HepG2 (cell line): ENCODE measurements at regions not wholly inside any gene's neighbourhood (a gene's known extent, or its start where the extent isn't known, plus 50 kb on each side); places are given as distances from the start of the nearest gene placed in this dataset.

Experiments
- ATAC-seq: fragments of 200-7000 bp; cut with Tn5 transposase; 3 replicates; pipeline ENCODE4 v1.9.1; 2020; ENCODE audit warnings: mild to moderate bottlenecking, moderate library complexity
- BruUV-seq: library from RNA; stranded (reverse); fragments of 400-500 nt; replicated peaks from 2 replicates; lab custom pipeline; 2021; lab: Mats Ljungman, UMichigan
- CTCF ChIA-PET: fragments of 300-600 bp; formaldehyde crosslinking; extraction: SDS; loops from one replicate; lab custom pipeline; 2021; ENCODE audit warnings: low total read pairs, inconsistent platforms, low intra/inter-chr PET ratio; lab: Yijun Ruan, JAX
- POLR2A ChIA-PET: fragments of 350-600 bp; sonication (Branson Sonifier 250); formaldehyde crosslinking; loops from one replicate; lab custom pipeline; 2020; ENCODE audit warnings: antibody characterized with exemption, inconsistent platforms; lab: Yijun Ruan, JAX
- DNase-seq: peaks from one replicate; pipeline ENCODE4 v3.0.0-alpha.2; 2015; ENCODE audit warnings: low spot score
- FAIRE-seq: peaks from 3 replicates; lab custom pipeline; 2011; peaks lifted over from hg19 to GRCh38; lab: Jason Lieb, UNC
- H2AFZ ChIP-seq: one replicate; pipeline ENCODE4 v1.6.1; 2011; ENCODE audit warnings: low read length, inconsistent platforms
- H3K27ac ChIP-seq: fragments of 300-600 bp; 3 replicates; pipeline ENCODE4 v1.8.0; 2011; ENCODE audit warnings: mixed run types, mild to moderate bottlenecking, mixed read lengths, low read length, inconsistent platforms; ENCODE audit not compliant: insufficient read depth; ENCODE audit errors: extremely low read length
- H3K27me3 ChIP-seq, 2 experiments: fragments of 200-600 bp in 1 of 2; 2 replicates in 1 of 2; 3 replicates in 1 of 2; pipeline versions ENCODE4 v1.6.0 to v1.8.0; 2011; ENCODE audit warnings: low read length in 2 of 2, mild to moderate bottlenecking in 2 of 2, moderate library complexity in 2 of 2, inconsistent platforms in 1 of 2; ENCODE audit not compliant: insufficient read depth in 2 of 2, control insufficient read depth in 1 of 2
- H3K36me3 ChIP-seq, 2 experiments: fragments of 200-600 bp in 1 of 2; replicated peaks in 1 of 2; 2 replicates in 1 of 2; 3 replicates in 1 of 2; pipeline versions ENCODE4 v1.5.1 to v1.8.0; 2011; ENCODE audit warnings: low read length in 2 of 2, inconsistent platforms in 1 of 2; ENCODE audit not compliant: insufficient read depth in 2 of 2, control insufficient read depth in 1 of 2
- H3K4me1 ChIP-seq: 2 replicates; pipeline ENCODE4 v1.5.1; 2012; ENCODE audit warnings: low read length, inconsistent platforms; ENCODE audit not compliant: insufficient read depth
- H3K4me2 ChIP-seq: 2 replicates; pipeline ENCODE4 v1.6.0; 2011; ENCODE audit warnings: low read depth, low read length, inconsistent platforms
- H3K4me3 ChIP-seq, 3 experiments: fragments of 200-600 bp in 1 of 3; sonication (generic), shearing (Covaris generic) in 1 of 3; replicated peaks in 1 of 3; 2 replicates each; pipeline ENCODE4 v1.5.1; 2011 to 2016; ENCODE audit warnings: low read length in 3 of 3, inconsistent platforms in 2 of 3, low read depth in 2 of 3, mild to moderate bottlenecking in 2 of 3, control low read depth in 1 of 3, mixed read lengths in 1 of 3; ENCODE audit not compliant: insufficient read depth in 1 of 3
- H3K79me2 ChIP-seq: one replicate; pipeline ENCODE4 v1.6.1; 2011; ENCODE audit warnings: low read length, inconsistent platforms; ENCODE audit not compliant: insufficient read depth
- H3K9ac ChIP-seq: 2 replicates; pipeline ENCODE4 v1.6.0; 2011; ENCODE audit warnings: mild to moderate bottlenecking, low read depth, low read length, inconsistent platforms; ENCODE audit not compliant: insufficient read depth
- H3K9me3 ChIP-seq: 2 replicates; pipeline ENCODE4 v1.5.1; 2012; ENCODE audit warnings: mild to moderate bottlenecking, low read length
- H4K20me1 ChIP-seq: 2 replicates; pipeline ENCODE4 v1.6.0; 2011; ENCODE audit warnings: inconsistent platforms, mild to moderate bottlenecking, low read length, moderate library complexity; ENCODE audit not compliant: insufficient read depth
- ARID4A ChIP-seq: sonication (generic); formaldehyde crosslinking; IDR thresholded peaks from 2 replicates; pipeline ENCODE4 v1.5.0; 2020; ENCODE audit warnings: mild to moderate bottlenecking, missing genetic modification reagents, borderline replicate concordance
- CHCHD3 ChIP-seq: sonication (generic); formaldehyde crosslinking; IDR thresholded peaks from 2 replicates; pipeline ENCODE4 v1.8.0; 2022; ENCODE audit warnings: mild to moderate bottlenecking, missing genetic modification reagents, moderate library complexity
- ELF3 ChIP-seq: IDR thresholded peaks from 2 replicates; pipeline ENCODE4 v1.6.1; 2016; ENCODE audit warnings: missing genetic modification reagents, missing compliant biosample characterization
- GTF2F1 ChIP-seq: fragments of 150-350 bp; IDR thresholded peaks from 2 replicates; pipeline ENCODE4 v1.6.1; 2014; ENCODE audit warnings: low read length
- HOXA7 ChIP-seq: sonication (generic); formaldehyde crosslinking; IDR thresholded peaks from 2 replicates; pipeline ENCODE4 v1.8.1; 2022; ENCODE audit warnings: mild to moderate bottlenecking, missing genetic modification reagents, moderate library complexity
- KMT2B ChIP-seq: IDR thresholded peaks from 2 replicates; pipeline ENCODE4 v1.6.1; 2016; ENCODE audit warnings: missing genetic modification reagents, missing compliant biosample characterization
- MBNL3 ChIP-seq: fragments of 250-450 bp; sonication (Bioruptor Pico); conservative IDR thresholded peaks from 2 replicates; pipeline ENCODE4 v1.8.0; 2022; ENCODE audit warnings: mild to moderate bottlenecking, inconsistent platforms
- MTA3 ChIP-seq: sonication (generic); formaldehyde crosslinking; IDR thresholded peaks from 2 replicates; pipeline ENCODE4 v1.4.0; 2020; ENCODE audit warnings: missing genetic modification reagents
- NFRKB ChIP-seq: fragments of 450-650 bp; IDR thresholded peaks from 2 replicates; pipeline ENCODE4 v1.6.1; 2017
- SMARCC2 ChIP-seq: fragments of 450-650 bp; IDR thresholded peaks from 2 replicates; pipeline ENCODE4 v1.6.1; 2017; ENCODE audit warnings: antibody characterized with exemption, mild to moderate bottlenecking
- TEF ChIP-seq: sonication (generic); formaldehyde crosslinking; IDR thresholded peaks from 2 replicates; pipeline ENCODE4 v1.5.0; 2020; ENCODE audit warnings: missing genetic modification reagents
- ZNF329 ChIP-seq: sonication (generic); formaldehyde crosslinking; IDR thresholded peaks from 2 replicates; pipeline ENCODE4 v1.9.0; 2021; ENCODE audit warnings: low read depth, mild to moderate bottlenecking, missing genetic modification reagents
- ZNF337 ChIP-seq: sonication (generic); formaldehyde crosslinking; IDR thresholded peaks from 2 replicates; pipeline ENCODE4 v1.5.1; 2020; ENCODE audit warnings: missing genetic modification reagents, low read depth, mild to moderate bottlenecking, borderline replicate concordance
- ZNF549 ChIP-seq: sonication (generic); formaldehyde crosslinking; IDR thresholded peaks from 2 replicates; pipeline ENCODE4 v1.5.0; 2020; ENCODE audit warnings: missing genetic modification reagents
- ZNF557 ChIP-seq: sonication (generic); formaldehyde crosslinking; IDR thresholded peaks from 2 replicates; pipeline ENCODE4 v1.4.0; 2020; ENCODE audit warnings: missing genetic modification reagents
- ZNF616 ChIP-seq: sonication (generic); formaldehyde crosslinking; IDR thresholded peaks from 2 replicates; pipeline ENCODE4 v1.5.0; 2020; ENCODE audit warnings: low read depth, mild to moderate bottlenecking, missing genetic modification reagents
- ZNF781 ChIP-seq: sonication (generic); formaldehyde crosslinking; IDR thresholded peaks from 2 replicates; pipeline ENCODE4 v1.5.1; 2020; ENCODE audit warnings: borderline replicate concordance, mild to moderate bottlenecking, missing genetic modification reagents; ENCODE audit errors: not compliant biosample characterization
- WGBS: methylation state at CpG from one replicate; pipeline ENCODE4 v1.1.6; 2017; ENCODE audit warnings: low lambda C conversion rate; 5-methylcytosine and 5-hydroxymethylcytosine counted together
- in situ Hi-C: cut with HindIII; loops from 2 replicates; pipeline ENCODE4 v1.10.0; 2017; ENCODE audit warnings: low pct_unique_long_range_greater_than_20kb; ENCODE audit not compliant: extremely low pct_ligation_motif_present
- intact Hi-C: fragments of 100-400 bp; cut with micrococcal nuclease; formaldehyde crosslinking; loops from one replicate; pipeline ENCODE4 v1.10.0; 2022; ENCODE audit not compliant: unreplicated experiment

- no peak for TF ChIP-seq HOXA7
- TF ChIP-seq NFRKB = no peak
- no peak for TF ChIP-seq ZNF329 (CRISPR knock-in tag)
- no peak for TF ChIP-seq CHCHD3 (CRISPR knock-in tag)
- no peak for TF ChIP-seq ELF3 (CRISPR knock-in tag)
- TF ChIP-seq MBNL3 (CRISPR knock-in tag) = no peak
- H2AFZ ChIP-seq = no peak overlapping the region
- H3K4me1 ChIP-seq = no peaks in the 10 kb centered on the region
- H3K4me2 ChIP-seq = no peak overlapping the region
- in situ Hi-C loops = no loop called here
- no peak overlapping the region for H3K9ac ChIP-seq
- ATAC-seq (no peak), FAIRE-seq (no peak), DNase-seq (no peak)
- H3K4me3 ChIP-seq = no peak overlapping the region
- no peaks in the 10 kb centered on the region for H4K20me1 ChIP-seq
- no peak overlapping the region for H3K27ac ChIP-seq
- ChIA-PET CTCF (no interaction called here), POLR2A (no interaction called here)
- 32% methylated on average over 3 of the region's 3 CpGs for WGBS
- no peaks in the 10 kb centered on the region for H3K27me3 ChIP-seq
- no peaks in the 10 kb centered on the region for H3K79me2 ChIP-seq
- intact Hi-C loops = no loop called here
- BruUV-seq = no TSS peak
- no peaks in the 10 kb centered on the region for H3K9me3 ChIP-seq
- H3K36me3 ChIP-seq = no peaks in the 10 kb centered on the region
These were observed 1130.3 kb downstream of the PLA2G4A start for GRCh38 chr1:187959062-187959461.

GRCh38 chr1:187960125-187960638 lies 1131.4 kb downstream of the PLA2G4A start:
- no peaks in the 10 kb centered on the region for H3K4me1 ChIP-seq
- DNase-seq (no peak), ATAC-seq (no peak), FAIRE-seq (no peak)
- in situ Hi-C loops = no loop called here
- no peak overlapping the region for H2AFZ ChIP-seq
- WGBS = 8% methylated on average over 3 of the region's 3 CpGs
- H3K36me3 ChIP-seq = no peaks in the 10 kb centered on the region
- H3K79me2 ChIP-seq = no peaks in the 10 kb centered on the region
- H3K27me3 ChIP-seq = no peaks in the 10 kb centered on the region
- no peak overlapping the region for H3K4me3 ChIP-seq
- no peak overlapping the region for H3K27ac ChIP-seq
- no peak overlapping the region for H3K4me2 ChIP-seq
- BruUV-seq = no TSS peak
- ChIA-PET POLR2A (no interaction called here), CTCF (no interaction called here)
- no peaks in the 10 kb centered on the region for H3K9me3 ChIP-seq
- H3K9ac ChIP-seq = no peak overlapping the region
- no peaks in the 10 kb centered on the region for H4K20me1 ChIP-seq
- intact Hi-C loops = no loop called here
- no peak for TF ChIP-seq ZNF616 (CRISPR knock-in tag)
- TF ChIP-seq MTA3 (CRISPR knock-in tag) = no peak
- TF ChIP-seq GTF2F1 = no peak
- TF ChIP-seq ZNF557 (CRISPR knock-in tag) = no peak
- no peak for TF ChIP-seq KMT2B (CRISPR knock-in tag)
- TF ChIP-seq SMARCC2 = no peak
- TF ChIP-seq ZNF549 (CRISPR knock-in tag) = no peak
- no peak for TF ChIP-seq ARID4A (CRISPR knock-in tag)
- no peak for TF ChIP-seq ZNF781 (CRISPR knock-in tag)
- TF ChIP-seq ZNF337 (CRISPR knock-in tag) = no peak
- TF ChIP-seq TEF (CRISPR knock-in tag) = no peak
